GM18861 (cell line): ENCODE measurements at regions not wholly inside any gene's neighbourhood (a gene's known extent, or its start where the extent isn't known, plus 50 kb on each side); places are given as distances from the start of the nearest gene placed in this dataset.
"Not testable (repeated sequence)": the region's sequence is repeated elsewhere in the genome, so short reads cannot be mapped to it uniquely, and the experiment has no call there.

Experiments
- ATAC-seq: cut with Tn5 transposase; IDR thresholded peaks from one replicate; pipeline ENCODE4 v1.9.1; 2021; ENCODE audit not compliant: unreplicated experiment

DNA sequence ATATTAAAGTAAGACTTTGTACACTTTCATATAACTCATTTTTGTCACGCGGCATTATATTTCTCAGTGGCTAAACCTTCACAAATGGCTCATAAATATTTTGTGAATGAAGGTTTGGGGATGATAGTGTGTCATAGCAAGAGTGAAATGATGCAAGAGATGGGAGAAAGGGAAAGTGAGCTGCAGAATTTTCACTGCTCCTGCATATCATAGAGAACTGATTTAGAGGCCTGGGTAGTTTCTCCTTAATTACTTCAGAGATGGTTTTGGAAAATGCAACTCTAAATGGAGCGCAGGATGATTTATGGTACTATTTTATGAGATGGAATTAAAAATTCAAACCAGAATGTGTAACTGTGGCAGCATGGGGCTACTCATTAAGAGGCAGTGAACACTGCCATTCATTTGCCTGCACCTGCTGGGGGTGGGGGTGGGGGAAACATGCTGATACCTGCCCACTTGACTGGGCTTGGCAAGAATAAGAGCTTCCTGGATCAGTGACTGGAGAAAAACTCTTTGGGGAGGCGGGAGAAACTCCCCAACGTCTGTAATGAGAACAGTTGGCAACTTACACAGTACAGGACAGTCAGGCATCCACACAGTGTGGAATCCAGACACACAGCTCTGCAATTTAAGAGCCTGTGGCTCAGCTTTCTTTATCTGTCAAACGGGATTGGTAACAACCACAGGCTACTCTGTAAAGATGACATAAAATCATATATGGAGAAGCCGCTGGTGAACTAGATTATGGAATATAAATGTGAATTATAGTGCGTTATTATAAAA lies 941.9 kb downstream of the SLC4A3 start:
- no peak for ATAC-seq

DNA sequence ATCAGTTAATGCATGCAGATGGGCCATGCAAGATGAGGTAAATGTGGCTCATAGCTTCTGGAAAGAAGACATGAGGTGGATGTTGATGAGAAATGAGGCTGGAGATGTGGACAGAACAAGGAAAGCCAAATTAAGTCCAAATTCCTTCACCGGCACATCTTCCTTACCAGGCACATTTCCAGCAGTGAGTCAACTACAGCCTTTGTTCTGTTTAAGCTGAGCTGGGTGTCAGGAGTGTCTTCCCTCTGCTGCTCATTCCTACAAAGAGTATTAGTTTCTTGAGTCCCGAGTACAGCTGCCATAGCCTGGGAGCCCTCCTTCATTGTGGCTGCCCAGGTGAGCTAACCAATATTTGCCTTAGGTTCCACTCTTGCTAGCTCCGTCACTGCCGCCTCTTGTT lies 945.0 kb downstream of the SLC4A3 start:
- no peak for ATAC-seq

DNA sequence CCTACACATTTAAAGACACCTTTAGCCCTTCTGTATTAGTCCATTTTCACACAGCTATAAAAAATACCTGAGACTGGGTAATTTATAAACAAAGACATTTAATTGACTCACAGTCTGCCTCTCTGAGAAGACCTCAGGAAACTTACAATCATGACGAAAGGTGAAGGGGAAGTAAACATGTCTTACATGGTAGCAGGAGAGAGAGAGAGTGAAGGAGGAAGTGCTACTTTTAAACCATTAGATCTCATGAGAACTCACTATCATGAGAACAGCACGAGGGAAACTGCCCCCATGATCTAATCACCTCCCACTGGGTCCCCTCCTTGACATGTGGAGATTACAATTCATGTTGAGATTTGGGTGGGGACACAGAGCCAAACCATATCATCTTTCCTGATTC lies 946.6 kb downstream of the SLC4A3 start:
- no peak for ATAC-seq

DNA sequence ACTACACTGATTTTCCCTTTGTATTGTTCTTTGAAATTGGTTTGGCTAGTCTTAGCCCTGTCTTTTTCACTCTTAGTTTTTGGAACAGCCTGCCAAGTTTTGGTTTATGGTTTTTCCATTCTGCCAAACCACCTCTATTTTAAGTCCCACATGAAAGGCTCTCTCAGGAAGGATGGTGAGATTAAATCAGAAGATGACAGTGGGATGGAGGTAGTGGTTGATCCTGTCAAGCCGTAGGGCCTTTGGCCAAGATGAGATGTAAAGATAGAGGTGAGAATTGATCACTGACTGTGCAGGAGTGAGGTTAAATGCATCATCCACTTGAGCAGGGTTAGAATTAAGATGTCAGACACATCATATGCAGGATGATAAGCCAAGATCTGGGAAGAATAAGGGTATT lies 948.5 kb downstream of the SLC4A3 start:
- ATAC-seq: no peak

DNA sequence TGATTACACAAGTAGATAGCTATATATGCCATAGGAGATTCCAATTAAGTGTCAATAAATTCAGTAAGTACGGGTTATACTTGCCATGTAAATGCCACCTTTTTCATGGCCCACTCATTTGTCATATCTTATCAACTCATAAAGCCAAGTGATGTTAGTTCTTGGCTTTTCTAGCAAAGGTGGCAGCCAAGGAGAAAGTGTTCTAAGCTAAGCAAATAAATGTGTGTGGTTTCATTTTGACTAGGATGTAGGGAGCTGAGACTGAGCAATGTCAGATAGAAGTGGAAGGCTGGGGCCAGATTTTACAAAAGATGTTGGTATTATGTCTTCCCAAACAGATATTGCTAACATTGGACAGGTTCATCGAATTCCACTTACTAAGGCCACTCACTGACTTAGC lies 952.0 kb downstream of the SLC4A3 start:
- no peak for ATAC-seq

DNA sequence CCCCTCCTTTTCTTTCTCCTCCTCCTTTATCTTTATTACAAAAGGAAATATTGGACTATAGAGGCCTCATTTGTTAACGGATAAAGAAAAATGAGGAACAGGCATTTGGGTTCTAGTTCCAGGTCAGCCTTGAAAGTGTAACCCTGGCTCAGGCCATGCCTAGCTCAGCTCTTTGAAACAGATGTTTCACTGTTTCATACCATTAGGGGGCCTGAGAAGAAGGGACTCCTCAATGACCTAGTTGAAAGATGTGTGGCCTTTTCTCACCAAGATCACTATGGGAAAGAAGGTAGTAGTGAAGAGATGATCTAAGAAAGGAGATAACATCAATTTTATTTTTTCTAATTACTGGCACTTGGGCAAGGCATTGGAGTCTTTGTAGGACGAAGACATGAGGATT lies 952.7 kb downstream of the SLC4A3 start:
- no peak for ATAC-seq

DNA sequence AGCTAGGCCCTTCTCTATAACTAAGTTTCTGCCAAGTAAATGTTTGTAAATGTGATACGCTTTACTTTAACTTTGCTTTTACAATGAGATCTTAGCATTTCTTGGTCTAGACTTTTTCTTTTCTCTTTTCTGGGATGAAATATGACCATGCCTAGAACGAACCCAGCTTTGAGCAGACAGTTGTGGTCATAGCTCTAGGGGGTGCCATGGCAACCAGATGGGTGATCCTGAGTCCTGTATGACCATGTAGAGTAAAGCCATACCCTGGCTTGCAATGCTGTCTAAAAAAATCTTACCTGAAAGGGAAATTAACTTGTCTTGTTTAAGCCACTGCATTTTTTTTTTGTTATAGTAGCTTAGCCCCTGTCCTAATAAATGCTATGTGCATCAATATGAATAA lies 956.3 kb downstream of the SLC4A3 start:
- ATAC-seq: no peak

DNA sequence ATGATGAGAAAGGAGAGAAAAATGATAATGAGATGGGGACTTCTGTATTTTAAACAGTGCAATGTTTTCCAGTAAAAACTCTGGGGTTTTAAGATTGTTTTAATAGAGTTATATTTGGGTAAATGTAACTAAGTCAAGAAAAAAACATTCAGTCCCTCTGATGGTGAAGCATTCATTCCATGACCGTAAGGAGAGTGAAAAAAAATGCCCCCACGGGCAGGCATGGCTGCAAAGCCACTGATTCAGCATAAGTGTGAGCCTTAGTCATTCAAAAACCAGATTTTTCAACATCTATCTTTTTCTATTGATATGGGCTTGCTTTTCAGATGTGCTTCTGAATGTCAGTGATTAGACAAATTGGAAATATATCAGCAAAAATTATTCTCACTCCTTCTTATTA lies 957.8 kb downstream of the SLC4A3 start:
- ATAC-seq: no peak

DNA sequence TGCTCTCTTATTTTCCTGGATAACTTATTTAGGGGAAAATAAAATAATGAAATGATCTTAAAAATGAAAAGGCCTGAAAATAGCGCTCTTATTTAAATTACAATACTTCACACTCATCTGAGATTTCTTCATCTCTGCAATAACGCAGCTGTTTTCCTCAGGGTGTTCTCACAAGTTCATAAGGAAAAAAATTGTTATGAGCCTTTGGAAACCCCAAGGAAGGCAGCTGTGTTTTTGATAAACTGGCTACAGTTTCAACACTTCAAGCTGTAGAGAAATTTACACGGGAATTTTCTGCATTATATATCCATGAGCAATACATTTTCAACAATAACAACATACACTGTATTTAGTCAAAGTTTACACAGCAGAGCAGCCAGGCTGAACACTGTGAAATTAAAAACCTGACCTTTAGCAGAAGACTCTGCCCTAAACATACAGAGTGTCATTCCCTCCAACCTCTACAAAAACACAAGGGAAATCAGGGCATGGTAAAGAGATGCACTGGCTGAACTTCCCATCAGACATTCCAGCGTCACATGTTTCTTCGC lies 959.6 kb downstream of the SLC4A3 start:
- no peak for ATAC-seq

DNA sequence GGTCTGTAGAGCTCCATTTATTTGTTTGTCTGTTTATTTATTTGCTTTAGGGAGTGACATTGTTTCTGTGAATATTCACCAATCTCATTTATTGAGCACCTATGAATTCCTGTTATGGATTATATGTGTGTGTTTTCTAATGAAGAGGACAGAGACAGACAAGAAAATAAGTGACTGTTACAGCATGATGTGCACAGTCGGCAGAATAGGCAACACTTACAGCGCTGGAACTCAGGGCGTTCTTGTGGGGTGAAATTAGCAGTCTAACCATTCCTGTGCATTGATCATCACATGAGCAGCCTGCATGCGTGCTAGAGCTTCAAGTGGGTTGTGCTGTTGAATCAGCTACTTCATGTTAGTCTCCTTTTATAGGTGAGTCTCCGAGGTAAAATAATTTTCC lies 960.7 kb downstream of the SLC4A3 start:
- no peak for ATAC-seq

DNA sequence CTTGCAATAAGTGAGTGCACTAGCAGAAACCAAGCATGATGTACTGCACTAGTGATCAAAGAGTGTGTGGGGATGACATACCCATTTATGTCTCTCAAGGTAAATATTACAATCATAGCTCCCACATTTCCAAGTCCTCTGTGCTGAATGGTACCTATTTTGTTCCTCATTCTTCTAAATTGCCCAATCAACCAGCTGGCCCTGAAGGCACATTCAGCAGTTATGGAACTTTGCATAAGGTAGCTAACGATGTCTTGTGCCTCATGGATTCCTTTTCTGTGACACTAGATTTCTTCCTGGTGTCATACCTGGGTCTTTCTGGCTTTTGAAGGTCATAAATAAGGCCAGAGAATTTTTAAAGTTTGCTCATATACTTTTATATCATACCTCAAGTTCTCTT lies 963.0 kb downstream of the SLC4A3 start:
- ATAC-seq: no peak

DNA sequence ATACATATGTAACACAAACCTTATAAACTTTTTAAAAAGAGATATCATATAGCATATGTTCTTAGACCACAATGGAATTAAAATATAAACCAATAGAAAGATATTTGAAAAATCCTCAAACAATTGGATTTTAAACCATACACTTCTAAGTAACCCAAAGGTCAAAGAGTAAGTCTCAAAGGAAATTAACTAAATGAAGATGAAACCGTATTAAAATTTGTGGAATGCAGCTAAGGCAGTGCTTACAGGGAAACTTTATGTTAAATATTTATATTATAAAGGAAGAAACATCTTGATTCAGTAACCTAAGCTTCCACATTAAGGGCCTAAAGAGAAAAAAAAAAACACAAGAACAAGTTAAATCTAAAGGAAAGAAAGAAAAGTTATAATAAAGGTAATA lies 966.1 kb downstream of the SLC4A3 start:
- ATAC-seq: no peak

DNA sequence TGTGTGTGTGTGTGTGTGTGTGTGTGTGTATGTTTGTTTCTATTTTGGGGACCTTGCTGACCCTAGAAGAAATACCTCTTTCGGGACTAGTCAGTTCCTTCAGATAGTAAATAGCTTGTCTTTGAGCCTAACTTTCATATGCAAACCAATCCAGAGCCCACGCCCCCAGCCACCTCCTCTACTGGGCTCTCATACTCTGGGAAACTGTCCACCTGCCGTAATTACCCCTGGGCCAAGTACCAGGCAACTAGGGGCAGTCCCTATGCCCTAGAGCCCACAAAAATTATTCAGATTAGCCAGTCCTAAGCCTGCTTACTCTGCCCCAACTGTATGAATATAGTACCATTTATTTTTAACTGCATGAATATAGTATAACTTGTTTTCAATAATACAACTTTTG lies 970.4 kb downstream of the EPHA4 start:
- no peak for ATAC-seq

DNA sequence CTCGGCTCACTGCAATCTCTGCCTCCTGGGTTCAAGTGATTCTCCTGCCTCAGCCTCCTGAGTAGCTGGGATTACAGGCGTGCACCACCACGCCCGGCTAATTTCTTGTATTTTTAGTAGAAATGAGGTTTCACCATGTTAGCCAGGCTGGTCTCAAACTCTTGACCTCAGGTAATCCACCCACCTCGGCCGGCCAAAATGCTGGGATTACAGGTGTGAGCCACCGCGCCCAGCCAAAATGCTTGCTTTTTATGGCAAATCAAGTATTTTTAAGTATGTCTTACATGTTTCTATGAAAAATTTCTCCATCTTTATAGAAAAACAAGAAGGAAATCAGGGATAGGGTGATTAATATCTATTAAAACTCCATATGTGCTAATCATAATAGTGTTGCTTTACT lies 959.1 kb downstream of the EPHA4 start:
- not testable (repeated sequence) for ATAC-seq

DNA sequence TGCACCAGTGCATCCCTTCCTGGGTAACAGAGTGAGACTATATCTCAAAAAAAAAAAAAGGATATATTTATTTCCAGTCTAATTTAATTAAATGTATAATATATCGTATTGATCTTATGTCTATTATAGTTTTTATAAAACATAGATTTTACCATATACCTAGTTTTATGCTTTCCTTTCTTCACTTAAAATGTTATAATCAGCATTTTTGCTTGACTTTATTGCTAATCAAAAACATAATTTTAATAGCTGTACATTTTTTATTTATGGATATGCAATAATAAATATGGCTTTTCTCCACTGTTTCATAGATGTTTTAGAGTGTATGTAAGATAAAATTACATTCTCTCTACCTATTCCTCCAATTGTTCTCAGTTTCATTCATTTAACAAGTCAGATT lies 958.0 kb downstream of the EPHA4 start:
- no peak for ATAC-seq

DNA sequence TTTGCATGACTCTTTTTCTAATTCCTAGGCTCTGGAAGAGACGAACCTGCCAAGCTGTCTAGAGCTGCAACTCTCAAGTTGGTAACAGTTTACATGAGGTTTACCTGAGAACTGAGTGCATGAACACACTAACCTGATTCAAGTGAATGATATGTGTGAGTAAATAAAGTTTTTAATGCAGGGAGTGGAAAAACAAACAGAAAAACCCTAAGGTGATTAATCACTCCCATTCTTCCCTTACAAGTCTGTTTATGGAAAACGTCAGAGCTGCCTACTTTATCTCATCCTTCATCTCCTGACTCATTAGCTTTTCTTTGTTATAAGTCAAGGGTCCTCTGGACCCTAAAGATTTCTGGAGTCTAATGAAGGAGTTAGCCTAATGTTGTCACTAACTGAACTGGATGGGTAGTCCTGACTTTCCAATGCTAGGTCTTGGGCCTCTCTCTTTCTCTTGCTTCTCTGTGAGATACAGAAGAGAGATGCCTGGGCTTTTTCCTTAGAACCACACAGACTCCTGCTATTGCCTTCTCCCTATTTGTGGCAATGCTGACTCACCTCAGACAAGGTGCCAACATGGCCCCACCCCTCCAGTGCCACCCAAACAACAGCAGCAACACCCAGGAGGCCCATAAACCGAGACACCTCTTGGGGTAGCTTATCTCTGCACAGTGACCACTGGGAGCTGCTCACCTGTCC lies 952.4 kb downstream of the EPHA4 start:
- ATAC-seq: no peak

DNA sequence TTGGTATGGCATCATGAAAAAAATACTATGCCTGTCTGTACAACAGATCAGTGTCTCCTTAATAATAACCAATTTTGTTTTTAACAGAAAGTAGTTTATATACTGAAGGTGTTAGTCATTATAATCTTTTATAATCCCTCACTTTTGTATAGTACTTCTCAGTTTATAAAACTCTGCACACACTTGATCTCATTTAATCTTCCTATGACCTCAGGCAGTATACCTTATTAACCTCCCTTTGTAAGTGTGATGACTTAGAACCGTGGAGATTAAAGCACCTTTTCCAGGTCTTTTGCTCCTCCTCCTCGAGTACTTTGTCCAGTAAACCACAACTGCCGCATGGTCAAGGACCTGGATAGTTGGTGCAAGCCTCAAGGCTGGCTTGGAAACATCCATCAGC lies 945.5 kb downstream of the EPHA4 start:
- no peak for ATAC-seq

DNA sequence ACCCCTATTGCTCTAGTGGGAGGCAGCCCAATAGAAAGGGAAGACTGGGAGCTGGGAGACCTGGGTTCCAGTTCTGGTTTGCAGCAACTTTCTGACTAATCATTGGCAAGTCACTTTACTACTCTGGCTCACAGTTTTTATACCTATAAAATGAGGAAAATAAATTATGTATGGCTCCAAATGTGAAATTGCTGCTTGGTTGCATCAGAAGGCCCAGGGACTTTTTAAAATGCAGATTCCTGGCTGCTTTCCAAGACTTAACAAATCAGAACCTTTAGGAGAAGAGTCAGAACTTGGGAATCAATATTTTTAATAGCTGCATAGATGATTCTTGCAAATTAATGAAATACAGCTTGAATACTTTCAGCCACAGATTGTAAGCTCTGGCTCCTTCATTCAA lies 943.9 kb downstream of the EPHA4 start:
- ATAC-seq: no peak

DNA sequence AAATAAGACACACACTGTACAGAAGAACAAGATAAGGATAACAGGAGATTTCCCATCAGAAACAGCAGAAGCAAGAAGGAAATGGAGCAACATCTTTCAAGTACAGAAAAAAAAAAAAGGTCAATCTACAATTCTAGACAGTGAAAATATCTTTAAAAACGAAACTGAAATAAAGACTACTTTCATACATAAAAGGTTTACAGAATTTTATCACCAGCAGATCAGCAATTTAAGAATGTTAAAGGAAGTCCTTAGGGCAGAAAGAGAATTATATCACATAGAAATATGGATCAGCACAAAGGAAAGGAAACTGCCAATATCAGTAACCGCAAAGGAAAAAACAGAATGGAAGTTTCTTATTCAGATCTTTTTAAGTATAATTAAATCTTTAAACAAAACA lies 931.0 kb downstream of the EPHA4 start:
- no peak for ATAC-seq

DNA sequence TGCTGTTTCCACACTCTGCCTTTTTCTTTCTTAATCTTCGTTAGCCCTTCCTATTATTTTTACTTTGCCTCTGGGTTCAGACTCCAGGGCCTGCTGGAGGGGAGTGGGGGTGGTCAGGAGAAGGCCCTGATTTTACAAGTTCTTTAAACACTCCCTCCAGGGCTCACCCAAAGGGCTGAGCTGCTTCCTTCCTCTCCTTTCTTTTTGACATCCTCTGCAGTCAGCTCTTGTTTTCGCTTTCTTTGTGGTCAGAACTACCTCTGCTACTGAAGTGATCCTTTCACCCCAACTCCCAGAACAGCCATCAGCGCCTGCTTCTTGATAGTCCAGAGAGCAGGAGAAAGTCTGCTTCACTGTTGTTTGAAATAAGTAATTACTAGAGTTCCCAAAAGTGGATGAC lies 925.7 kb downstream of the EPHA4 start:
- ATAC-seq: no peak

DNA sequence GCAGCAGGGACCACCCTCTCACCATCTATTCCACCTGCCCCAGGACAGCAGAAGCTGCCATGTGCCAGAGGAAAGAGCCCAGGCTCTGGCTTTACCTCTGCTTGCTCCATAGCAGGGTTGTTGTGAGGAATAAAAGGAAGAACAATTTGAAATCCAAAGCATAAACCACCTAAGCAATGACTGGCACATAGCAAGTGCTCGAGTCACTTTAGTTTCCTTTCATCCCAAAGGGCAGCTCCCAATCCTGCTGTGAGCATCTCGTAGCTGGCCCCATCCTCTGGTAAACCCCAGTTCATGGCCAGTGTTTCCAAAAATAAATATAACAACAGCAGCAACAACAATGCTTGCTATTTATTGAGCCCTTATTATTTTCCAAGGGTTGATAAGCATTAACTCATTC lies 923.5 kb downstream of the EPHA4 start:
- ATAC-seq: no peak

DNA sequence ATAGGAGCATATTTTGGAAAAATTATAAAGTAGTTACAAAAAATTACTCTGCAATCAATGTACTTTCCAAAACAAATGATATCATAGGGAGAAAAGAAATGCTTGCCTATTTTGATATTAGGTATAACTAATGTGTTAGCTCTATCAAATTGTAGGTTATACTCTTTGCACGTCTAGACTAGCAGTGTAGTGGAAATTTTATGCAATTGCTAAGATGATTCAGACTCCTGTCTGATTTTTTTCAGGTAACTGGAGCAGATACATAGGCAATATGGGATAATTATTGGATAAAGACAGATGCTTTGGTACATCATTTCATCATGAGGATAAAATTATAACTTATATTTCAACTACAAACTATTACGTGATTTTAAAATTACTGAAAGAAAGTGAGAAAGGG lies 918.3 kb downstream of the EPHA4 start:
- no peak for ATAC-seq

DNA sequence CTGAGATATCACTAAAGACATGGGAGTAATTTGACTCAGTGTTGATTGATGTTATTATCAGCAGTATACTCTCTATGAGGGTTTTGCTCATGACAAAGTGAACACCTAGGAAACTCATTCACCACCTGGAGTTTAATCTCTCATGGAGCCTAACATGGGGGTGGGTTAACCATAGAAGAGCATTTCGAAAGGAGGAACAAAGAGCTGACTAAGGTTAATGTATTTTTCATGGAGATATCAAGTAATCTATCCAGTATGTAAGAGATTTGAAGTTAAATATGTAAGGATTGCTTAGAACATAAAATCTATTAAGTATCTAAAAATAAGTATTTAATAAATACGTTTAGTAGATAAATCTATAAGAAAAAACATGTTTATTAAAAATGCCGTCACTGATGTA lies 917.8 kb downstream of the EPHA4 start:
- no peak for ATAC-seq
